HCT116 (cell line): ENCODE measurements at regions not wholly inside any gene's neighbourhood (a gene's known extent, or its start where the extent isn't known, plus 50 kb on each side); places are given as distances from the start of the nearest gene placed in this dataset.

ENCODE experiments used
- ATAC-seq: fragments of 200-7000 bp; cut with Tn5 transposase; 2 replicates; pipeline ENCODE4 v1.9.1; 2020; ENCODE audit warnings: mild to moderate bottlenecking, moderate library complexity
- BruUV-seq: library from RNA; stranded (reverse); fragments of 400-500 nt; replicated peaks from 2 replicates; lab custom pipeline; 2021; lab: Mats Ljungman, UMichigan
- CTCF ChIA-PET: fragments of 300-600 bp; sonication (Branson Sonifier 250); formaldehyde crosslinking; loops from one replicate; lab custom pipeline; 2021; ENCODE audit warnings: antibody characterized with exemption; lab: Charles Lee
- POLR2A ChIA-PET: fragments of 300-600, 350-600 bp; sonication (Branson Sonifier 250); formaldehyde crosslinking; loops from one replicate; lab custom pipeline; 2021; ENCODE audit warnings: antibody characterized with exemption; lab: Charles Lee
- RAD21 ChIA-PET, 2 experiments: fragments of 300-600 bp; sonication (Branson Sonifier 250); formaldehyde crosslinking; loops; one replicate each; lab custom pipeline; 2023; ENCODE audit warnings: low total read pairs in 2 of 2; ENCODE audit not compliant: uncharacterized antibody in 2 of 2, unreplicated experiment in 2 of 2, low non-redundant PET in 1 of 2; lab: Charles Lee
- DNase-seq: peaks from one replicate; pipeline ENCODE4 v3.0.0-alpha.2; 2010; ENCODE audit warnings: low read depth, low spot score
- H2AFZ ChIP-seq: fragments of 200-600 bp; shearing (Covaris generic), sonication (generic); 2 replicates; pipeline ENCODE4 v1.6.1; 2017; ENCODE audit warnings: low read depth, mixed run types, mixed read lengths, antibody characterized with exemption, low read length; ENCODE audit not compliant: poor library complexity, severe bottlenecking
- H3K27ac ChIP-seq: 2 replicates; pipeline ENCODE4 v1.5.1; 2012; ENCODE audit warnings: low read depth, low read length
- H3K27me3 ChIP-seq: fragments of 200-600 bp; sonication (generic); 2 replicates; pipeline ENCODE4 v1.6.1; 2016; ENCODE audit warnings: mixed run types, low read length, mixed read lengths; ENCODE audit not compliant: insufficient read depth
- H3K36me3 ChIP-seq, 2 experiments: fragments of 200-500 bp in 1 of 2; fragments of 200-600 bp in 1 of 2; sonication (Bioruptor generic) in 1 of 2; sonication (generic) in 1 of 2; 2 replicates each; pipeline versions ENCODE4 v1.5.1 to v1.6.1; 2014 to 2016; ENCODE audit warnings: low read length in 2 of 2, inconsistent platforms in 1 of 2, mixed read lengths in 1 of 2, mixed run types in 1 of 2; ENCODE audit not compliant: insufficient read depth in 2 of 2, control insufficient read depth in 1 of 2
- H3K4me1 ChIP-seq, 2 experiments: fragments of 200-600 bp in 1 of 2; sonication (generic) in 1 of 2; 2 replicates each; pipeline versions ENCODE4 v1.5.1 to v1.6.1; 2012 to 2017; ENCODE audit warnings: low read length in 2 of 2, inconsistent platforms in 1 of 2, mild to moderate bottlenecking in 1 of 2, mixed read lengths in 1 of 2, mixed run types in 1 of 2, moderate library complexity in 1 of 2; ENCODE audit not compliant: insufficient read depth in 2 of 2, control insufficient read depth in 1 of 2
- H3K4me2 ChIP-seq: fragments of 200-600 bp; sonication (generic); 2 replicates; pipeline ENCODE4 v1.6.1; 2017; ENCODE audit warnings: mixed run types, low read length, mixed read lengths
- H3K4me3 ChIP-seq, 2 experiments: fragments of 200-600 bp in 1 of 2; sonication (generic) in 1 of 2; replicated peaks in 1 of 2; 2 replicates each; pipeline ENCODE4 v1.5.1; 2011 to 2016; ENCODE audit warnings: low read length in 2 of 2, control low read depth in 1 of 2, low read depth in 1 of 2, mild to moderate bottlenecking in 1 of 2, mixed read lengths in 1 of 2, mixed run types in 1 of 2
- H3K79me2 ChIP-seq: fragments of 200-600 bp; sonication (generic); 2 replicates; pipeline ENCODE4 v1.6.1; 2017; ENCODE audit warnings: mild to moderate bottlenecking, mixed run types, low read length, moderate library complexity, mixed read lengths; ENCODE audit not compliant: insufficient read depth
- H3K9ac ChIP-seq: fragments of 200-600 bp; sonication (generic); 2 replicates; pipeline ENCODE4 v1.6.1; 2016; ENCODE audit warnings: low read length, mixed read lengths
- H3K9me2 ChIP-seq: fragments of 200-600 bp; sonication (generic), shearing (Covaris generic); 2 replicates; pipeline ENCODE4 v1.6.1; 2017; ENCODE audit warnings: mixed run types, mild to moderate bottlenecking, moderate library complexity; ENCODE audit not compliant: insufficient read depth
- H3K9me3 ChIP-seq, 2 experiments: fragments of 200-500 bp in 1 of 2; fragments of 200-600 bp in 1 of 2; sonication (Bioruptor generic) in 1 of 2; sonication (generic) in 1 of 2; 2 replicates each; pipeline ENCODE4 v1.6.1; 2014 to 2017; ENCODE audit warnings: low read length in 2 of 2, mixed read lengths in 2 of 2, inconsistent platforms in 1 of 2, low read depth in 1 of 2, mild to moderate bottlenecking in 1 of 2, mixed run types in 1 of 2, moderate library complexity in 1 of 2; ENCODE audit not compliant: control insufficient read depth in 1 of 2, insufficient read depth in 1 of 2
- H4K20me1 ChIP-seq: fragments of 200-600 bp; sonication (generic), shearing (Covaris generic); 2 replicates; pipeline ENCODE4 v1.6.1; 2017; ENCODE audit warnings: mixed run types, mild to moderate bottlenecking, moderate library complexity; ENCODE audit not compliant: insufficient read depth
- CBX3 ChIP-seq: IDR thresholded peaks from 2 replicates; pipeline ENCODE4 v1.6.1; 2012; ENCODE audit warnings: low read depth
- CTCF ChIP-seq, 3 experiments: fragments of 200-600 bp in 1 of 3; sonication (generic) in 1 of 3; IDR thresholded peaks in 2 of 3; conservative IDR thresholded peaks in 1 of 3; 2 replicates each; pipeline ENCODE4 v1.5.1; 2012 to 2017; ENCODE audit warnings: low read depth in 2 of 3, low read length in 2 of 3, antibody characterized with exemption in 1 of 3, borderline replicate concordance in 1 of 3, control low read depth in 1 of 3, mild to moderate bottlenecking in 1 of 3, mixed read lengths in 1 of 3, mixed run types in 1 of 3, moderate library complexity in 1 of 3; ENCODE audit not compliant: insufficient read depth in 1 of 3
- EGR1 ChIP-seq: IDR thresholded peaks from 2 replicates; pipeline ENCODE4 v1.6.1; 2012; ENCODE audit warnings: low read depth
- ELF1 ChIP-seq: IDR thresholded peaks from 2 replicates; pipeline ENCODE4 v1.6.1; 2012; ENCODE audit warnings: low read depth, borderline replicate concordance
- EZH2 ChIP-seq: fragments of 200-600 bp; sonication (generic); IDR thresholded peaks from 2 replicates; pipeline ENCODE4 v1.6.1; 2017; ENCODE audit warnings: antibody characterized with exemption, mixed run types
- FOSL1 ChIP-seq: IDR thresholded peaks from 2 replicates; pipeline ENCODE4 v1.6.1; 2012; ENCODE audit warnings: low read depth
- JUND ChIP-seq: IDR thresholded peaks from 2 replicates; pipeline ENCODE4 v1.6.1; 2012
- POLR2A ChIP-seq: IDR thresholded peaks from 2 replicates; pipeline ENCODE4 v1.7.0; 2011; ENCODE audit warnings: borderline replicate concordance; ENCODE audit not compliant: insufficient read depth, insufficient read length; ENCODE audit errors: extremely low read depth
- POLR2AphosphoS5 ChIP-seq: IDR thresholded peaks from 2 replicates; pipeline ENCODE4 v1.6.1; 2011; ENCODE audit warnings: mild to moderate bottlenecking, low read depth, low read length, moderate library complexity
- RAD21 ChIP-seq: IDR thresholded peaks from 2 replicates; pipeline ENCODE4 v1.6.1; 2012; ENCODE audit warnings: low read depth, mild to moderate bottlenecking
- SIN3A ChIP-seq: IDR thresholded peaks from 2 replicates; pipeline ENCODE4 v1.6.1; 2012; ENCODE audit warnings: low read depth
- SP1 ChIP-seq: IDR thresholded peaks from 2 replicates; pipeline ENCODE4 v1.6.1; 2012; ENCODE audit warnings: low read depth
- SRF ChIP-seq: IDR thresholded peaks from 2 replicates; pipeline ENCODE4 v1.6.1; 2012; ENCODE audit warnings: low read depth
- TCF7L2 ChIP-seq: IDR thresholded peaks from 2 replicates; pipeline ENCODE4 v1.7.0; 2011; ENCODE audit warnings: borderline replicate concordance, inconsistent platforms; ENCODE audit not compliant: insufficient read depth, insufficient read length; ENCODE audit errors: extremely low read depth
- ZNF274 ChIP-seq: fragments of 200-500 bp; sonication (Bioruptor generic); IDR thresholded peaks from 2 replicates; pipeline ENCODE4 v1.6.1; 2014; ENCODE audit warnings: mild to moderate bottlenecking, low read depth, low read length, inconsistent platforms
- intact Hi-C: fragments of 100-400 bp; cut with micrococcal nuclease; formaldehyde crosslinking; loops from 2 replicates; pipeline ENCODE4 v1.10.0; 2022
- TF ChIP-seq, protein P1 (sequence below): IDR thresholded peaks from 2 replicates; pipeline ENCODE4 v1.6.1; 2011; ENCODE audit warnings: mild to moderate bottlenecking, low read length, moderate library complexity; ENCODE audit not compliant: insufficient replicate concordance; ENCODE audit errors: extremely low read depth

GRCh38 chr11:97786961-97787360 is 1233.8 kb upstream of the CNTN5 start:
- H3K27me3 ChIP-seq, result no peaks in the 10 kb centered on the region
- H3K27ac ChIP-seq, result no peak overlapping the region
- H3K36me3 ChIP-seq, result no peaks in the 10 kb centered on the region
- no peak overlapping the region for H2AFZ ChIP-seq
- no peak overlapping the region for H3K4me2 ChIP-seq
- ChIA-PET CTCF (no interaction called here), POLR2A (no interaction called here), RAD21 (no interaction called here)
- ATAC-seq, result no peak
- no TSS peak for BruUV-seq
- H3K79me2 ChIP-seq, result no peaks in the 10 kb centered on the region
- no peaks in the 10 kb centered on the region for H4K20me1 ChIP-seq
- H3K9ac ChIP-seq, result no peak overlapping the region
- no peak overlapping the region for H3K4me3 ChIP-seq
- DNase-seq, result no peak
- no peaks in the 10 kb centered on the region for H3K4me1 ChIP-seq
- no peak for TF ChIP-seq POLR2AphosphoS5
- intact Hi-C loops, result no loop called here
- H3K9me3 ChIP-seq, result peaks cover 5 to 6% of the 10 kb centered on the region in 2 experiments; a peak in 2 of 4 replicates
- no peaks in the 10 kb centered on the region for H3K9me2 ChIP-seq

GRCh38 chr11:97794876-97795275 is 1225.9 kb upstream of the CNTN5 start:
- POLR2A ChIA-PET, result no interaction called here
- RAD21 ChIA-PET, result no interaction called here
- TF ChIP-seq TCF7L2 (no peak), JUND (no peak), CTCF (IDR thresholded peaks at IDR 0.05 in 2 of 3, conservative IDR thresholded peaks at IDR 0.05 in 1 of 3; ENCODE audit: borderline replicate concordance in 1 of 3, insufficient read depth in 1 of 3, low read depth in 2 of 3, low read length in 2 of 3) (no peak), POLR2A (no peak), SRF (no peak), FOSL1 (no peak), RAD21 (no peak), ELF1 (no peak), POLR2AphosphoS5 (no peak), CBX3 (no peak), SIN3A (no peak), EGR1 (no peak), EZH2 (no peak), ZNF274 (no peak), SP1 (no peak)
- TF ChIP-seq, protein P1, sequence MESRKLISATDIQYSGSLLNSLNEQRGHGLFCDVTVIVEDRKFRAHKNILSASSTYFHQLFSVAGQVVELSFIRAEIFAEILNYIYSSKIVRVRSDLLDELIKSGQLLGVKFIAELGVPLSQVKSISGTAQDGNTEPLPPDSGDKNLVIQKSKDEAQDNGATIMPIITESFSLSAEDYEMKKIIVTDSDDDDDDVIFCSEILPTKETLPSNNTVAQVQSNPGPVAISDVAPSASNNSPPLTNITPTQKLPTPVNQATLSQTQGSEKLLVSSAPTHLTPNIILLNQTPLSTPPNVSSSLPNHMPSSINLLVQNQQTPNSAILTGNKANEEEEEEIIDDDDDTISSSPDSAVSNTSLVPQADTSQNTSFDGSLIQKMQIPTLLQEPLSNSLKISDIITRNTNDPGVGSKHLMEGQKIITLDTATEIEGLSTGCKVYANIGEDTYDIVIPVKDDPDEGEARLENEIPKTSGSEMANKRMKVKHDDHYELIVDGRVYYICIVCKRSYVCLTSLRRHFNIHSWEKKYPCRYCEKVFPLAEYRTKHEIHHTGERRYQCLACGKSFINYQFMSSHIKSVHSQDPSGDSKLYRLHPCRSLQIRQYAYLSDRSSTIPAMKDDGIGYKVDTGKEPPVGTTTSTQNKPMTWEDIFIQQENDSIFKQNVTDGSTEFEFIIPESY, result no peak

More at GRCh38 chr11:97794876-97795275, 1225.9 kb upstream of the CNTN5 start:
- Histone ChIP-seq H3K27ac (no peak overlapping the region), H3K36me3 (no peaks in the 10 kb centered on the region), H3K9ac (no peak overlapping the region), H3K9me2 (no peaks in the 10 kb centered on the region), H3K9me3 (peaks cover 4 to 16% of the 10 kb centered on the region in 2 experiments; a peak in 2 of 4 replicates), H3K4me3 (no peak overlapping the region), H3K4me1 (no peaks in the 10 kb centered on the region), H3K79me2 (no peaks in the 10 kb centered on the region), H4K20me1 (no peaks in the 10 kb centered on the region), H2AFZ (no peak overlapping the region), H3K4me2 (no peak overlapping the region), H3K27me3 (no peaks in the 10 kb centered on the region)
- CTCF ChIA-PET, result no interaction called here
- intact Hi-C loops, result no loop called here
- BruUV-seq, result no TSS peak
- ATAC-seq, result no peak
- DNase-seq, result no peak
